Esophagus muscularis mucosa (tissue), 3 donors: ENCODE measurements at regions not wholly inside any gene's neighbourhood (a gene's known extent, or its start where the extent isn't known, plus 50 kb on each side); places are given as distances from the start of the nearest gene placed in this dataset.

Experiments
- POLR2A ChIP-seq: fragments of 450-650 bp; IDR thresholded peaks from one replicate; pipeline ENCODE4 v1.6.1; 2017; ENCODE audit warnings: antibody characterized with exemption, moderate library complexity, mild to moderate bottlenecking, low read depth
- TF ChIP-seq, protein P1 (sequence below), 3 experiments: fragments of 200-600 bp in 2 of 3; fragments of 450-650 bp in 1 of 3; sonication (generic) in 2 of 3; IDR thresholded peaks; one replicate each; pipeline ENCODE4 v1.5.1; 2017 to 2019; ENCODE audit warnings: antibody characterized with exemption in 3 of 3, mild to moderate bottlenecking in 2 of 3, moderate library complexity in 1 of 3

DNA sequence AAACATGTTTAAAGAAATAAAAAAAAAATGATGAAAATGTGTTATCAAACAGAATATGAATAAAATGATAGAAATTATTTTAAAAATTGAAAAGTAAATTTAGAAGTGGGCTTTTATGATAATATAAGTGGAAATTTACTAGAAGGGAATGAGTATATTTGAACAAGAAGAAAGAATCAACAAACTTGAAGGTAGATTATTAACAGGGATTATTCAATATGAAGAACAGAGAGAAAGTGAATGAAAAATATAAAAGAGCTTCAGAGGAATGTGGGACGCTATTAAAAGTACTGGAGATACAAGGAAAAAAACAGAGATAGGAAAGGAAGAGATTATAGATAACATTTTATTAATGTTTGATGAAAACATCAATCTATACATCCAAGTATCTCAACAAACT, 1014.4 kb upstream of the CITED2 start:
- TF ChIP-seq, protein P1, sequence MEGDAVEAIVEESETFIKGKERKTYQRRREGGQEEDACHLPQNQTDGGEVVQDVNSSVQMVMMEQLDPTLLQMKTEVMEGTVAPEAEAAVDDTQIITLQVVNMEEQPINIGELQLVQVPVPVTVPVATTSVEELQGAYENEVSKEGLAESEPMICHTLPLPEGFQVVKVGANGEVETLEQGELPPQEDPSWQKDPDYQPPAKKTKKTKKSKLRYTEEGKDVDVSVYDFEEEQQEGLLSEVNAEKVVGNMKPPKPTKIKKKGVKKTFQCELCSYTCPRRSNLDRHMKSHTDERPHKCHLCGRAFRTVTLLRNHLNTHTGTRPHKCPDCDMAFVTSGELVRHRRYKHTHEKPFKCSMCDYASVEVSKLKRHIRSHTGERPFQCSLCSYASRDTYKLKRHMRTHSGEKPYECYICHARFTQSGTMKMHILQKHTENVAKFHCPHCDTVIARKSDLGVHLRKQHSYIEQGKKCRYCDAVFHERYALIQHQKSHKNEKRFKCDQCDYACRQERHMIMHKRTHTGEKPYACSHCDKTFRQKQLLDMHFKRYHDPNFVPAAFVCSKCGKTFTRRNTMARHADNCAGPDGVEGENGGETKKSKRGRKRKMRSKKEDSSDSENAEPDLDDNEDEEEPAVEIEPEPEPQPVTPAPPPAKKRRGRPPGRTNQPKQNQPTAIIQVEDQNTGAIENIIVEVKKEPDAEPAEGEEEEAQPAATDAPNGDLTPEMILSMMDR (IDR thresholded peaks at IDR 0.05), result no peak
- TF ChIP-seq POLR2A, result no peak
